Neural progenitor cell (in vitro differentiated cells): ENCODE measurements at regions not wholly inside any gene's neighbourhood (a gene's known extent, or its start where the extent isn't known, plus 50 kb on each side); places are given as distances from the start of the nearest gene placed in this dataset.

Source experiments
- DNase-seq: peaks from one replicate; pipeline ENCODE4 v3.0.0-alpha.2; 2016; ENCODE audit warnings: low spot score
- H2AFZ ChIP-seq: fragments of 200-600 bp; sonication (generic); replicated peaks from 2 replicates; pipeline ENCODE4 v1.6.1; 2016; ENCODE audit warnings: antibody characterized with exemption
- H3F3A ChIP-seq: fragments of 200-600 bp; sonication (generic); 2 replicates; pipeline ENCODE4 v1.6.1; 2016; ENCODE audit warnings: antibody characterized with exemption, low read depth
- H3K27ac ChIP-seq: fragments of 200-600 bp; sonication (generic); 2 replicates; pipeline ENCODE4 v1.5.1; 2016; ENCODE audit warnings: mild to moderate bottlenecking
- H3K27me3 ChIP-seq: fragments of 200-600 bp; sonication (generic); 2 replicates; pipeline ENCODE4 v1.6.1; 2016; ENCODE audit warnings: mild to moderate bottlenecking, moderate library complexity
- H3K36me3 ChIP-seq: fragments of 200-600 bp; sonication (generic); 2 replicates; pipeline ENCODE4 v1.5.1; 2016
- H3K4me1 ChIP-seq: fragments of 200-600 bp; sonication (generic); 2 replicates; pipeline ENCODE4 v1.6.1; 2016; ENCODE audit warnings: mixed run types
- H3K4me2 ChIP-seq: fragments of 200-600 bp; sonication (generic); 2 replicates; pipeline ENCODE4 v1.6.1; 2016
- H3K4me3 ChIP-seq: fragments of 200-600 bp; sonication (generic); 2 replicates; pipeline ENCODE4 v1.5.1; 2016
- H3K79me2 ChIP-seq: fragments of 200-600 bp; sonication (generic); 2 replicates; pipeline ENCODE4 v1.6.1; 2016; ENCODE audit warnings: low read depth
- H3K9ac ChIP-seq: fragments of 200-600 bp; sonication (generic); 2 replicates; pipeline ENCODE4 v1.6.1; 2016
- H3K9me3 ChIP-seq: fragments of 200-600 bp; sonication (generic); 2 replicates; pipeline ENCODE4 v1.5.1; 2016; ENCODE audit warnings: low read depth
- H4K20me1 ChIP-seq: fragments of 200-600 bp; sonication (generic); 2 replicates; pipeline ENCODE4 v1.6.1; 2016; ENCODE audit warnings: low read depth
- H3K27ac Mint-ChIP-seq: 3 replicates; pipeline ENCODE4 v1.8.0; 2021; ENCODE audit warnings: mixed read lengths
- H3K27me3 Mint-ChIP-seq: 2 replicates; pipeline ENCODE4 v1.8.0; 2022; ENCODE audit warnings: low read depth, mild to moderate bottlenecking, inconsistent platforms, moderate library complexity, mixed read lengths; ENCODE audit not compliant: insufficient read depth
- H3K36me3 Mint-ChIP-seq: 3 replicates; pipeline ENCODE4 v1.8.0; 2021; ENCODE audit warnings: mixed read lengths
- H3K4me1 Mint-ChIP-seq: 3 replicates; pipeline ENCODE4 v1.8.0; 2021; ENCODE audit warnings: mixed read lengths
- H3K4me3 Mint-ChIP-seq: 3 replicates; pipeline ENCODE4 v1.8.0; 2021; ENCODE audit warnings: mild to moderate bottlenecking, moderate library complexity, mixed read lengths
- H3K9me3 Mint-ChIP-seq: 3 replicates; pipeline ENCODE4 v1.8.0; 2020; ENCODE audit warnings: mixed read lengths
- EZH2 ChIP-seq: fragments of 200-600 bp; sonication (generic); IDR thresholded peaks from 2 replicates; pipeline ENCODE4 v1.6.1; 2017; ENCODE audit warnings: antibody characterized with exemption, mild to moderate bottlenecking, moderate library complexity
- EZH2phosphoT487 ChIP-seq: fragments of 200-600 bp; sonication (generic); IDR thresholded peaks from 2 replicates; pipeline ENCODE4 v1.6.1; 2017; ENCODE audit warnings: antibody characterized with exemption
- TF ChIP-seq, protein P1 (sequence below): fragments of 200-600 bp; sonication (generic); IDR thresholded peaks from 2 replicates; pipeline ENCODE4 v1.5.1; 2017; ENCODE audit warnings: antibody characterized with exemption, mild to moderate bottlenecking

DNA sequence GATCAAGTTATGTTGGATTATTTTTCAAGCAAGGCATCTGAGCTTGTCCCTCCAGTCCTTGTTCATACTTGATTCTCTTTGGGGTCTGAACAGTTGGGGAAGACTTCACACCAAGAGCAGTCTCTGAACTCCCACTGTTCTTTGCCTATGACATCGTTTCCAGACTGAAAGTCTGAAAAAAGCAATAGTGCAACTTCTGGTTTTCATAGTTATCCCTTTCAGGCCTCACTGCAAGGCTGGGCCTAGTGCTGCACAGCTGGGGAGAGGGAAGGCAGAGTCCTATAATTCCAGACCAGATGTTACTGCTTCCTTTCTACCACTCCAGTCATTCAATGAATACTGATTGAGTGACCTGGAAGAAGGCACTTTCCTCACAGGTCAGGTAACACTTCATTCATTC, 187.1 kb upstream of the CCND2 start:
- TF ChIP-seq, protein P1, sequence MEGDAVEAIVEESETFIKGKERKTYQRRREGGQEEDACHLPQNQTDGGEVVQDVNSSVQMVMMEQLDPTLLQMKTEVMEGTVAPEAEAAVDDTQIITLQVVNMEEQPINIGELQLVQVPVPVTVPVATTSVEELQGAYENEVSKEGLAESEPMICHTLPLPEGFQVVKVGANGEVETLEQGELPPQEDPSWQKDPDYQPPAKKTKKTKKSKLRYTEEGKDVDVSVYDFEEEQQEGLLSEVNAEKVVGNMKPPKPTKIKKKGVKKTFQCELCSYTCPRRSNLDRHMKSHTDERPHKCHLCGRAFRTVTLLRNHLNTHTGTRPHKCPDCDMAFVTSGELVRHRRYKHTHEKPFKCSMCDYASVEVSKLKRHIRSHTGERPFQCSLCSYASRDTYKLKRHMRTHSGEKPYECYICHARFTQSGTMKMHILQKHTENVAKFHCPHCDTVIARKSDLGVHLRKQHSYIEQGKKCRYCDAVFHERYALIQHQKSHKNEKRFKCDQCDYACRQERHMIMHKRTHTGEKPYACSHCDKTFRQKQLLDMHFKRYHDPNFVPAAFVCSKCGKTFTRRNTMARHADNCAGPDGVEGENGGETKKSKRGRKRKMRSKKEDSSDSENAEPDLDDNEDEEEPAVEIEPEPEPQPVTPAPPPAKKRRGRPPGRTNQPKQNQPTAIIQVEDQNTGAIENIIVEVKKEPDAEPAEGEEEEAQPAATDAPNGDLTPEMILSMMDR: no peak
- TF ChIP-seq EZH2: no peak
- no peak for TF ChIP-seq EZH2phosphoT487
- Mint-ChIP-seq H3K36me3 (peaks cover 2% of the 10 kb centered on the region), H3K27ac (no peak overlapping the region), H3K27me3 (no peaks in the 10 kb centered on the region), H3K4me3 (no peak overlapping the region), H3K4me1 (peaks cover 9% of the 10 kb centered on the region), H3K9me3 (no peaks in the 10 kb centered on the region)
- Histone ChIP-seq H3K4me2 (no peak overlapping the region), H3K79me2 (no peaks in the 10 kb centered on the region), H3K36me3 (no peaks in the 10 kb centered on the region), H3K9me3 (no peaks in the 10 kb centered on the region), H3F3A (no peaks in the 10 kb centered on the region), H3K27ac (no peak overlapping the region), H3K9ac (no peak overlapping the region), H4K20me1 (no peaks in the 10 kb centered on the region), H2AFZ (no peak overlapping the region), H3K4me1 (no peaks in the 10 kb centered on the region), H3K27me3 (no peaks in the 10 kb centered on the region), H3K4me3 (no peak overlapping the region)
- DNase-seq: no peak

DNA sequence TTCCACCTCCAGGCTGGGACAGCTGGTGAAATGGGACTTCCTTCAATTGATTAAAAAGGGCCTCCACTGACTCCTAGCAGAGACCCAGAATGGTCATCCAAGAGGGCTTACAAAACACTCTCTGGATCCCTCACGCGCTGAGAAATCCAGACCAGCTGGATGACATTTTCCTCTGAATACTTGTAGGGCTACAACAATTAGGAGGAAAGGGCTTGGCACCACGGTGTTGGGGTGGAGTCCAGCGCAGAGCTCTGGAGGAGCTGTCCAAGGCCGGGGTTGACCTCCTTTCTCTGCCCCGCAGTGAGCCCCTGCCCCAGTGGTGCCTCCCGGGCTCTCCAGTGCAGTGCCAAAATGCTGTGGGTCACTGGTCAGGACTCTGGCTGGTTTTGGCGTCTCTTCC, 189.0 kb upstream of the CCND2 start:
- Mint-ChIP-seq H3K36me3 (peaks cover 2% of the 10 kb centered on the region), H3K9me3 (no peaks in the 10 kb centered on the region), H3K4me3 (no peak overlapping the region), H3K27me3 (no peaks in the 10 kb centered on the region), H3K27ac (no peak overlapping the region), H3K4me1 (peaks cover 9% of the 10 kb centered on the region)
- Histone ChIP-seq H3K36me3 (no peaks in the 10 kb centered on the region), H3F3A (no peaks in the 10 kb centered on the region), H4K20me1 (no peaks in the 10 kb centered on the region), H2AFZ (no peak overlapping the region), H3K27ac (no peak overlapping the region), H3K79me2 (no peaks in the 10 kb centered on the region), H3K9ac (no peak overlapping the region), H3K4me3 (no peak overlapping the region), H3K9me3 (no peaks in the 10 kb centered on the region), H3K4me2 (no peak overlapping the region), H3K27me3 (no peaks in the 10 kb centered on the region), H3K4me1 (no peaks in the 10 kb centered on the region)
- DNase-seq: no peak
- TF ChIP-seq, protein P1: no peak
- TF ChIP-seq EZH2phosphoT487: no peak
- no peak for TF ChIP-seq EZH2

DNA sequence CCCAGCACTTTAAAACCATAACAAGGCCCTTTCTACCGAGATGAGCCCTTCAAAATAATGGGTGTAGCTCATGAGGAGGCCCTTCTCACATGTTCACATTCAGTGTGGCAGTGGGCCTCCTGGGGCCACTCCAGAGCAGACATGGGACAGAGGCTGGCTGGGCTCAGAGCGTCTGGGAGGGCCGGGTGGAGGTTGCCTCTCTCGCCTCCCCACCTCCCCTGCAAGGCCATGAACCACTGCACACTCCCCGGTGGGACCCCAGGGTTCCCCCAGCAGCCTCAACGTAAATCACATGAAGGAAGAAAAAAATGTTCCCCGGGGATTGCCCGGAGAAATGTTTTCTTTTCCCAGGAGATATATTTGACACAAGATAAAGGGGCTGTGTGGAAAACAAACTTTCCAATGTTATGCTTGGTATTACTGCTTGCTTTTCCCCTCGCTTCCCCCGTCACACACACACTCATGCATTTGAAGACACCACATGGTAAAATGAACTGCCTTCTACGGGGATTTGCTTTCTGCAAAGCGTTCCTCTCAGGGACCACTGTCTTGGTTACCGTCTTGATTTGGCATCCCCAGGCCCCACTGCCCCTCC, 190.7 kb upstream of the CCND2 start:
- Mint-ChIP-seq H3K4me1 (no peaks in the 10 kb centered on the region), H3K9me3 (peaks cover 6% of the 10 kb centered on the region), H3K27me3 (peaks cover 2% of the 10 kb centered on the region), H3K36me3 (no peaks in the 10 kb centered on the region), H3K27ac (no peak overlapping the region), H3K4me3 (no peak overlapping the region)
- Histone ChIP-seq H3K79me2 (no peaks in the 10 kb centered on the region), H3K4me3 (no peak overlapping the region), H3K9me3 (no peaks in the 10 kb centered on the region), H4K20me1 (no peaks in the 10 kb centered on the region), H3K36me3 (no peaks in the 10 kb centered on the region), H3K27me3 (no peaks in the 10 kb centered on the region), H3K9ac (no peak overlapping the region), H2AFZ (no peak overlapping the region), H3K27ac (no peak overlapping the region), H3K4me2 (no peak overlapping the region), H3F3A (no peaks in the 10 kb centered on the region), H3K4me1 (no peaks in the 10 kb centered on the region)
- no peak for DNase-seq
- TF ChIP-seq EZH2phosphoT487 (no peak), EZH2 (no peak)
- TF ChIP-seq, protein P1: no peak
